Fibroblast of peridontal ligament (primary cell): ENCODE measurements at regions not wholly inside any gene's neighbourhood (a gene's known extent, or its start where the extent isn't known, plus 50 kb on each side); places are given as distances from the start of the nearest gene placed in this dataset.
"Not testable (repeated sequence)": the region's sequence is repeated elsewhere in the genome, so short reads cannot be mapped to it uniquely, and the experiment has no call there.

Experiments
- DNase-seq: peaks from one replicate; pipeline ENCODE4 v3.0.0-alpha.2; 2010; ENCODE audit errors: extremely low read depth

DNA sequence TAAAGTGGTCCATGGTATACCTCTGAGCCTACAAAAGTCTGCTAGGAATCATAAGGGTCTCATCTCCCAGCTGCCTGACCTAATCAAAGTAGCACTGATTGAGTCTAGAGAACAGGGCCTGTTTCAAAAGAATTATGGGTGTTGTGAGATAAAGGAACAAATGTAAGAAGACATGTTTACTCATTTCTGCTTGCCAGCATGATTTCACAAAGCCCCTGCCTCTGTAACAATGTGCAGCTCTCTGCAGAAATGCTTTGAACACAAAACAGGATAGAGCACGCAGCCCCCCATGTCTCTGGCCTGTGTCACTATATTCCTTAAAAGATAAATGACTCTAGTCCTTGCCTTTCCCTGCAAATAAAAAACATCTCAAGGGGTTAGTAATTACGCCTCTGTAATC is 94.7 kb upstream of the IGSF10 start:
- DNase-seq, result no peak

DNA sequence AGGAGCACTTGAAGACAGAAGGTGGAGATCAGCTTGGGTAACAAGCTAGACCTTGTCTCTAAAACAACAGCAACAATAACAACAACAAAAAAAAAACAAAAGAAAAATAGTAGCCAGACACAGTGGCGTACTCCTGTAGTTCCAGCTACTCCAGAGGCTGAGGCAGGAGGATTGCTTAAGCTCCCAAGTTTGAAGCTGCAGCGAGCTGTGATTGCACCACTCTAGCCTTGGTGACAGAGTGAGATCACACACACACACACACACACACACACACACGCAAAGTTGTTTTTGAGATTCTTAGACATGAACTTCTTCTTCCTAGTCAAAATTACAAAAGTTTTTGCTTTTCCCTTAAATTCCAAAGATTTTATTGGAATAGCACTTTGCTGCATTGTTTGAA is 93.0 kb upstream of the IGSF10 start:
- DNase-seq, result peak; percentile 16

DNA sequence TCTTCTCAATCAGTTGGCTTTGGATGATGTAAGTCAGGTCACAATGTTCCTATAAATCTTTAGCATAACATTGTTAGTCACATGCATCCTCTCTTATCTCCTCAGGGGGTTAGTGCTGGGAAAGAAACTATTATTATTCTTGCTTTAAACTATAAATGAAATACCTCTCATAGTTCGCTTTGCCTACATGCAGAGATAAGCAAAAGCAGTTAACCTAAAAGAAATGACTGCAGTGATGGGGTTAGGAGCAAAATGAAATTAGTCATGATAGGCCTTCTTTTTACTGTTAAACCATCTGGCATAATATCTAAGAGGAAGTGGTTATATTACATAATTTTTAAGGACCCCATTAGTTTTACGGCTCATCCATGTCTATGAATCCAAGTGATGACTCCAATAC is 91.7 kb upstream of the IGSF10 start:
- no peak for DNase-seq

DNA sequence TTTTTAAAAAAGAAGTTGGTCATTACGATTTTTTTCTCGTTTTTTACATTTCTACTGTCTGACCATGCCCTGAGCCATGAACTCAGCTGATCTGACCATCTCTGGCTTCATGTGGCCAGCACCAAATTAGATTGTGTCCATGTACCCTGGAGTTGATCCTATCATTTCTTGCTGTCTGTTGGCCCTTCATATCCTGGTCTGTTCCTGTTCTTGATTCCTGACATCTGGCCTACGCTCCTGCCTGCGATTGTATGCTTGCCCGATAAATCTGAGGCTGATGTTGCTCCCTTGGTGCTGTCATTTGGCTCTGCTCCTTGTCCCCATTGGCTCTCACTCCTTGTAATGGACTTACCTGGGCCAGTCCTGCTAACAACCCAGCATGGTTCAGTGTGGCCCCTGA is 89.8 kb upstream of the IGSF10 start:
- no peak for DNase-seq

DNA sequence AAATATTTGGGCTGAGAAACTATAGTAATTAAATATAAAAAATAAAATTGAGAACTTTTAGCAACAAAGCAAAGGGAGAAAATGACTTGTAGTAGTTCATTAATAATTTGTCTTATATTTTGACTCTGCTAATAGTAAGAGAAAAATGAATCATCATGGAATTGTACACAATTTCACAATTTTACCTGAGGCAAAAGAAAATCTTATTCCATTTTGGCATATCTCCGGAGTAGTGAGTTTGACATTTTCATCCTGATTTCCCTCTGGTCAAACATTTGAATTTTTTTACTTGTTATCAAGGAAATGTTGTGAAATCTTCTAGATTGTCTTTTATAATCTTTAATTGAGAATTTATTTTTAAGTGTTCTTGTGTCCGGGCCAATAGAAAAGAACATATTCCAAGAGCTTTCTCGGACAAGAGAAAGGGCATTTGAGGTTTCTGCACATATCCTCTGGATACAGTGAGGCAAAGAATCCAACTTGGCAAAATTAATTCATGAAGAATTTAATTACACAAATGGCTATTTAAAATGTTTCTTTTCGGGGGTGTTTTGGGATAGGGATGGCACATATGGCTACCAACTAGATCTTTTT is 89.3 kb upstream of the IGSF10 start:
- no peak for DNase-seq

DNA sequence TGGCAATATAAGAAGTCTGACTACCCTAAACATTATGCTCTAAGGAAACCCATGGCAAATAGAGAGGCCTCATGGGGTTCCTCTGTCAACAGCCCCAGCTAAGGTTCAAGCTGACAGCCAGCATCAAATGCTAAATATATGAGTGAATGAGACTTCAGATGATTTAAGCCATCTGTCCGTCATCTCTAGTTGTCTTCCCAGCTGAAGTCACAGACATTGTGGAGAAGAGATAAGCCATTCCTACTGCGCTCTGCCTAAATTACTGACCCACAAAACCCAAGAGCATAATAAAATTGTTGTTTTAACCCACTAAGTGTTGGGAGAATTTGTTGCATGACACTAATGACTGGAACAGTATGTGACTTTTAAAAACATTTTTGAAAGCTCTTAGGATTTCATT is 87.3 kb upstream of the IGSF10 start:
- DNase-seq, result no peak

DNA sequence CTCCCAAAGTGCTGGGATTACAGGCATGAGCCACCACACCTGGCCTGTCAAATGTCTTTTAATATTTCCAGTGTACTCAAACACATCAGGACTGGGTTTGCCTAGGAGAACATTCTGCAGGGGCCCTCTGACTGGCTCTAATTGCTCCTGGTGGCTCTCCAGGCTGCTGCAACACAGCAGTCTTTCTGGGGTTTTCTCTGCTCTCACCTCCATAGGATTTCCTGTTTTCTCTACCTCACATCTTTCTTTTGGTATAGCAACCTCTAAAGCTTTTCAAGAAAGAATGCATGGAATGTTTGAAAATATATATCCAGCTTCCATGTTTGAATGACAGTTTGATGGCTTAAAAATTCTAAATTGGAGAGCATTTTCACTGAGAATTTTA is 83.3 kb upstream of the IGSF10 start:
- DNase-seq, result no peak

DNA sequence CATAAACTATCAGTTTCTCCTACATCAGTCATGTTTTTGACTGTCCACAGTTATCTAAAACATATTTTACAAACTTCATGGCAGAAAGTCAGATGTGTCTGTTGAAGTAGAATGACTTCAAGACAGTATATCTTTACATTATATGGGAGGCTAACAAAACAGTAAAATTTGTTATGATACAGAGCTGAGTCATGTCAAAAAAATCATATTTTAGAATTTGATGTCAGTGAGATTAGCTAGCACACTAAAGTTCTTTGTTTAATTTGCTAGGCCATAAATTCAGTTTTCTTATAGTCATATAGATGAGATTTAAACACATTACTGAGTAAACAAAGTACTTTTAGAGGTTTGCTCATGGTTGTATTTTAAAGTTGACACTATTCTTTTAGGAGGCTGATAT is 80.3 kb upstream of the IGSF10 start:
- DNase-seq, result no peak

DNA sequence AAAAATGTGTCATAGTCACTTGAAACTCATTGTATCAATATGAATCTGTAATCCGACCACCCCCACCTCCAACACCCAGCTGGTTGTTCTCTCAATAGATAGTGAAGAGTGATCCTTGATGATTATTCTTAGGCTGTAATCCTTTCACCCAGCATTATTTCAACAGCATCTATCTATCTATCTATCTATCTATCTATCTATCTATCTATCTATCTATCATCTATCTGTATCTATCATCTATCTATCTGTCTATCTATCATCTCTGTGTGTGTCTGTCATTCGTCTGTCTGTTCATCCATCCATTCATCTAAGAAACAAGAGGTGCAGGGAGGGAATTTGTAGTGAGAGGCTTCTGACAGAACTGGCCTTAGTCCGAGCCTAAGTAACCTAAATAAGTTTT is 78.7 kb upstream of the IGSF10 start:
- no peak for DNase-seq

DNA sequence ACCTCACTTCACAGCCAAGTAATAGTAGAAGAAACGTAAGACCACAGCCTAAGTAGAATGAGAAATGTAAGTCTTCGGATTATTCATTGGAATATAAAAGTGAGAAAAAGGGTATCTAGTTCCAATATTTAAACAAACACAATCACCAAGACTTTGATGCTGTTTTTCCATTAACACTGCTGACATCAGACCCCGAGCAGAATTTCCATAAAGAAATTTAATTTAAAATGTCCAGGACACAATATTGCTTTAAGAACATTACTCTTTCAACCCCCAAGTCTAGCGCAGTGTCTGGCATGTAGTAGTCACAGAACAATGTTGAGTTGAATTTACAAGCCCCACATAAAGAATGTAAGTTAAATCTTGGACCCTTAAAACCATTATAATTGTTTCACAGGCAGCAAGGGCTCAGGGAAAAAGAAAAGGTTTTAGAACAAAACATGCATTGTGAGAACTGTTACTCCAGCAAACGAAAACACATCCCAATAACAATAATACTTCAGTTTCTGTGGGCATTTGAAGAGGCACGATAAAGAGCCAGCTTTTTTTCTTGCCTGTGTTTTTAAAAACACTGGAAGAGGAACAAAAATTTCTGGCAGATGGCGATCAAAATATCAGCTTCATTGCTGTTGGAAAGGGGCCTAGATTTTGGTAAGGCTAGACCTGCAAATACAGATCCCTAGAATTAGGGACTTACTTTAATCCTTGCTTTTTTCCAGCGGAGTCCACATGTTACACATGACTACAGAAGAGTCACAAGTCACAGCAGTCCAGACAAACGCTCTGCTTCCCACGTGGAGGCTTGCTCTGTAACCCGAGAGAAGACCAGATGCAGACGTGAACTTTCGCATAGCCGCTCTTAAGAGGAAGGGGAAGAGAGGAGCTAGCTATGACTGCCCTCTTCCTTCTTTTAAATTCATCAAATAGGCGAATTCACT is 77.9 kb upstream of the IGSF10 start:
- DNase-seq, result peak; percentile 81

DNA sequence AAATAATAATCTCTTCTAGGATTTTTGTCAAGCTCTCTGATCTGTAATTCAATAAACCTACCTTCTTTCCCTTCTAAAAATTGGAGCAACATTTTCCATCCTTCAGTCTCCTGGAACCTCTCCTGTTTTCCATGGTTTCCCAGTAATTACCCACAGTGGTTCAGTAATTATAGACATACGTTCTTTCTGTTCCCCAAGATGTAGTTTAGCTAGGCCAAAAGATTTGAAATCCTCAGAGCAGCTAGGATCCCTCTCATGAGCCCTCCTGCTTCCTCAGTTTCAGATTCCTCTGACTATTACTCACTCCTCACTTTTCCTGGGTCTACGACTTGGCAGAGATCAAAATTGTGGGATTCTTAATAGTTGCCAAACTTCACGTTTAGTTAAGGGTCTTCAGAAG is 76.9 kb upstream of the IGSF10 start:
- DNase-seq, result peak; percentile 81

DNA sequence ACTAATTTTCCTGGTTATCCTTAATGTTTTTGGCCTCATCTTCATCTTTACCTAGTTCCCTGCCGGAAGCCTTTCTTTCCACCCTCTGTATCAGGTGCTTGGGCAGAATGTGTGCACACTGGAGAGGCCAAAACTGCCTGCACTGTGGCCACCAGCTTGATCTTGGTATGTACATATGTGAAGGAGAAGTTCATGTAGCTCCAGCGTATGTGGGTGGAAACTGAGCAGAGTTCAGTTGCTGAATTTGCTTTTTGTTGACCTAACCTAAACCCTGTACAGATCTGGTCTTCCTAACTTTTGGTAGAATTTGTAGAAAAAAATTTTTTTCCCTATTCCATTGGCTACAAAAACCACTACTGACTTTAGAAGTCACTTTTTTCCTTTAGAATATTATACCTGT is 65.9 kb upstream of the IGSF10 start:
- no peak for DNase-seq

DNA sequence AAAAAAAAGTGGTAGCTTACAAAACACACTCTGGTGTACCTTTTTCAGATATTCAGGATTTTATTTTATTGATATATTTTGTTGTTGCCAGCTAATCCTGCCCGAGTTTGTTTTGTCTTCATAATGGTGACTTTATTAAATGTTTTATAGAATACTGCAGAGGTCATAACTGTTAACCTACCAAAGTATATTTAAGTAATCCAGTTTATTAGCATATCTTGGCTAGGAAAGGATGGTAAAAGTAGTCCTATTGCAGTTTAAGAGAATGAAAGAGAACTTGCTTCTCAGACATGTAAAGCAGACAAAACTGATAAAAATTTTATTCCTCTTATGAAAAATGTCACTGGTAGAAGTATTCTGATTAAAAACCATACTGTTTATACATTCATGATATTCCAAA is 59.2 kb upstream of the IGSF10 start:
- no peak for DNase-seq

DNA sequence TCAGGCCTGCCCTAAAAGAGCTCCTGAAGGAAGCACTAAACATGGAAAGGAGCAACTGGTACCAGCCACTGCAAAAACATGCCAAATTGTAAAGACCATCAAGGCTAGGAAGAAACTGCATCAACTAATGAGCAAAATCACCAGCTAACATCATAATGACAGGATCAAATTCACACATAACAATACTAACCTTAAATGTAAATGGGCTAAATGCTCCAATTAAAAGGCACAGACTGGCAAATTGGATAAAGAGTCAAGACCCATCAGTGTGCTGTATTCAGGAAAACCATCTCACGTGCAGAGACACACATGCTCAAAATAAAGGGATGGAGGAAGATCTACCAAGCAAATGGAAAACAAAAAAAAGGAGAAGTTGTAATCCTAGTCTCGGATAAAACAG is 50.6 kb upstream of the IGSF10 start:
- not testable (repeated sequence) for DNase-seq
